ENCODE measurements at regions not wholly inside any gene's neighbourhood (a gene's known extent, or its start where the extent isn't known, plus 50 kb on each side); places are given as distances from the start of the nearest gene placed in this dataset.

DNA sequence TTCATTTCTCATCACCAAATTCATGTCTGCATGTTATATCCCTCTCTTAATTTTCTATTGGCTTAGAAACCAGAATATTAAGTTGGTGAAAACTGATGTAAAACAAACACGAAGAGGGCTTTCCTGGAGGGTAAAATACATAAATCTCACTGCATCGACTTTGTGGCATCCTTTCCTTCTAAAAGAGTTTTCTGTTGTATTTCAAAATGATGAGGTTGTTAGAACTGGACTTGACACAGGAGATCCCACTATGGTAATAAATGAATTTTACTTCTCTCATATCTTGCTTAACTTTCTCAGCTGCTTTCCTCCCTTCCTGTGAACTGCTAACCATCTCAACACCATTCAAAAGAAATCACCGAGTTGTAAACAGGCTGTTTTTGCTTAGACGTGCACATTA lies 162.0 kb upstream of the TRPC7 start:
- Histone ChIP-seq H3K27me3 (no peaks in the 10 kb centered on the region), H3K27ac (no peak overlapping the region), H3K9me3 (no peaks in the 10 kb centered on the region), H3K9ac (ENCODE audit: low read depth in 2 of 2, low read length in 2 of 2) (no peak overlapping the region), H3K36me3 (no peaks in the 10 kb centered on the region), H3K4me1 (no peaks in the 10 kb centered on the region), H3K4me3 (no peak overlapping the region)
- no peak for DNase-seq
- intact Hi-C loops (cut with DNase I), result no loop called here
- TF ChIP-seq CTCF (IDR thresholded peaks at IDR 0.05), result no peak

- Histone ChIP-seq H3K27me3 (no peaks in the 10 kb centered on the region), H3K9ac (ENCODE audit: low read depth in 2 of 2, low read length in 2 of 2) (no peak overlapping the region), H3K9me3 (no peaks in the 10 kb centered on the region), H3K36me3 (no peaks in the 10 kb centered on the region), H3K4me3 (no peak overlapping the region), H3K27ac (no peak overlapping the region), H3K4me1 (no peaks in the 10 kb centered on the region)
- intact Hi-C loops (cut with DNase I), result no loop called here
- DNase-seq, result no peak
- TF ChIP-seq CTCF (IDR thresholded peaks at IDR 0.05), result no peak
Observed at GRCh38 chr5:136526791-136527190, 161.4 kb upstream of the TRPC7 start.

DNA sequence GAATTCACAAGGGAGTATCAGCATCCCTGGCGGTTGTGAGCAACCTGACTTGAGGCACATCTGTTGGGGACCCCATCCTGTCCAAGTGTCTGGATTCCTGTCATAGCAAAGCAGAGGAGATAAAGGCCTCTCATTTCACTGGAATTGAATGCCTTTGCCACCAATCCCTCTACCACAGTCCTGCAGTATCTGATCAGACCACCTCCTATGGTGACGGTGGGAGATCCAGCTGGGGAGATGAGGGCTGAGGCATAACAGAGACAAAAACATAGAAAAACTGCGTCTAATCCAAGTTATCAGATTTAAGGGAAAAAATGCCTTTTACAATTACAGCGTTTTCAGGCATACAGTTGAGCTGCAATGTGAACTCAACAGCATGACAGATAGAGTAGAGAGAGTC lies 160.7 kb upstream of the TRPC7 start:
- H3K9me3 ChIP-seq, result no peaks in the 10 kb centered on the region
- H3K4me3 ChIP-seq, result no peak overlapping the region
- no peak overlapping the region for H3K27ac ChIP-seq
- no peaks in the 10 kb centered on the region for H3K27me3 ChIP-seq
- intact Hi-C loops (cut with DNase I), result no loop called here
- no peak for TF ChIP-seq CTCF (IDR thresholded peaks at IDR 0.05)
- H3K4me1 ChIP-seq, result no peaks in the 10 kb centered on the region
- no peak overlapping the region for H3K9ac ChIP-seq (ENCODE audit: low read depth in 2 of 2, low read length in 2 of 2)
- no peaks in the 10 kb centered on the region for H3K36me3 ChIP-seq
- DNase-seq, result no peak

GRCh38 chr5:136525597-136525996 lies 160.3 kb upstream of the TRPC7 start:
- Histone ChIP-seq H3K27ac (no peak overlapping the region), H3K9ac (ENCODE audit: low read depth in 2 of 2, low read length in 2 of 2) (no peak overlapping the region), H3K4me1 (no peaks in the 10 kb centered on the region), H3K9me3 (no peaks in the 10 kb centered on the region), H3K27me3 (no peaks in the 10 kb centered on the region), H3K4me3 (no peak overlapping the region), H3K36me3 (no peaks in the 10 kb centered on the region)
- intact Hi-C loops (cut with DNase I), result no loop called here
- no peak for DNase-seq
- TF ChIP-seq CTCF (IDR thresholded peaks at IDR 0.05), result no peak

GRCh38 chr5:136522217-136522956 lies 157.0 kb upstream of the TRPC7 start:
- no peak for TF ChIP-seq CTCF (IDR thresholded peaks at IDR 0.05)
- intact Hi-C loops (cut with DNase I), result no loop called here
- DNase-seq, result no peak
- H3K27me3 ChIP-seq, result no peaks in the 10 kb centered on the region
- H3K27ac ChIP-seq, result no peak overlapping the region
- no peaks in the 10 kb centered on the region for H3K9me3 ChIP-seq
- H3K4me1 ChIP-seq, result no peaks in the 10 kb centered on the region
- H3K9ac ChIP-seq (ENCODE audit: low read depth in 2 of 2, low read length in 2 of 2), result no peak overlapping the region
- H3K36me3 ChIP-seq, result no peaks in the 10 kb centered on the region
- H3K4me3 ChIP-seq, result no peak overlapping the region

All from colonic mucosa (tissue), 4 donors.